Stomach (tissue), 8 donors: ENCODE measurements at regions not wholly inside any gene's neighbourhood (a gene's known extent, or its start where the extent isn't known, plus 50 kb on each side); places are given as distances from the start of the nearest gene placed in this dataset.

Experiments used
- DNase-seq, 2 donors: peaks; one replicate each; pipeline versions ENCODE4 v3.0.0 to v3.0.0-alpha.2; 2013 to 2019
- H3K27ac ChIP-seq, 5 donors: fragments of 200-600 bp in 4 of 5; sonication (generic) in 4 of 5; one replicate each; pipeline ENCODE4 v1.5.1; 2013 to 2019; ENCODE audit warnings: mild to moderate bottlenecking in 1 of 5, moderate library complexity in 1 of 5
- H3K27me3 ChIP-seq, 3 donors: fragments of 200-600 bp; sonication (generic); one replicate each; pipeline ENCODE4 v1.5.1; 2017 to 2019; ENCODE audit warnings: mixed run types in 1 of 3
- H3K36me3 ChIP-seq, 4 donors: fragments of 200-600 bp; sonication (generic); 1 replicate in 3 of 4; 2 replicates in 1 of 4; pipeline ENCODE4 v1.5.1; 2016 to 2019
- H3K4me1 ChIP-seq, 4 donors: fragments of 200-600 bp; sonication (generic); one replicate each; pipeline ENCODE4 v1.5.1; 2016 to 2019
- H3K4me3 ChIP-seq, 4 donors: fragments of 200-600 bp; sonication (generic) in 3 of 4; one replicate each; pipeline ENCODE4 v1.5.1; 2016 to 2019; ENCODE audit warnings: mild to moderate bottlenecking in 1 of 4
- H3K9me3 ChIP-seq, 4 donors: fragments of 200-600 bp; sonication (generic); one replicate each; pipeline ENCODE4 v1.5.1; 2016 to 2019
- CTCF ChIP-seq, 7 experiments: fragments of 450-650 bp in 4 of 7; fragments of 200-600 bp in 3 of 7; sonication (generic) in 3 of 7; IDR thresholded peaks; one replicate each; pipeline ENCODE4 v1.5.1; 2016 to 2019; ENCODE audit warnings: antibody characterized with exemption in 7 of 7, control low read depth in 2 of 7, mild to moderate bottlenecking in 1 of 7
- EP300 ChIP-seq: sonication (generic); formaldehyde crosslinking; IDR thresholded peaks from one replicate; pipeline ENCODE4 v1.6.1; 2017; ENCODE audit warnings: antibody characterized with exemption
- POLR2A ChIP-seq, 4 donors: fragments of 450-650 bp; IDR thresholded peaks; one replicate each; pipeline ENCODE4 v1.6.1; 2016; ENCODE audit warnings: antibody characterized with exemption in 4 of 4, control low read depth in 2 of 4, mild to moderate bottlenecking in 1 of 4, moderate library complexity in 1 of 4
- POLR2AphosphoS5 ChIP-seq, 3 donors: sonication (generic); formaldehyde crosslinking; IDR thresholded peaks; one replicate each; pipeline ENCODE4 v1.6.1; 2016; ENCODE audit warnings: antibody characterized with exemption in 3 of 3
- WGBS, 5 donors: extraction: QIAGEN DNeasy Blood & Tissue Kit in 3 of 5; methylation state at CpG; one replicate each; pipeline versions ENCODE4 v1.1.5 to v1.1.7; 2013 to 2018; 5-methylcytosine and 5-hydroxymethylcytosine counted together
- intact Hi-C: fragments of 100-400 bp; cut with DNase I; formaldehyde crosslinking; loops from one replicate; pipeline ENCODE4 v1.15.1; 2023; ENCODE audit warnings: low total_unique reads
- donor health status: healthy with polysubstance abuse.
- donor health status: Bipolar disorder and iron deficiency.
- donor health status: healthy.

- TF ChIP-seq CTCF (IDR thresholded peaks at IDR 0.05) (no peak), POLR2AphosphoS5 (IDR thresholded peaks at IDR 0.05) (no peak), POLR2A (IDR thresholded peaks at IDR 0.05) (no peak), EP300 (no peak)
- H3K27ac ChIP-seq, result no peak overlapping the region
These were observed 66.4 kb upstream of the NCK2 start for GRCh38 chr2:105678346-105678745.

GRCh38 chr2:105677901-105678300, 66.8 kb upstream of the NCK2 start:
- Histone ChIP-seq H3K27ac (no peak overlapping the region), H3K4me3 (no peak overlapping the region), H3K36me3 (no peaks in the 10 kb centered on the region), H3K27me3 (no peaks in the 10 kb centered on the region), H3K4me1 (peaks cover 0 to 6% (median 0%) of the 10 kb centered on the region in 4 donors), H3K9me3 (no peaks in the 10 kb centered on the region)
- intact Hi-C loops, result no loop called here
- DNase-seq, result no peak
- 82 to 96% (median 90%) methylated on average over 5 to 6 of the region's 6 CpGs for WGBS, 5 donors
- no peak for TF ChIP-seq POLR2A (IDR thresholded peaks at IDR 0.05)
- no peak for TF ChIP-seq CTCF (IDR thresholded peaks at IDR 0.05)
- no peak for TF ChIP-seq EP300
- TF ChIP-seq POLR2AphosphoS5 (IDR thresholded peaks at IDR 0.05), result no peak

More at GRCh38 chr2:105678346-105678745, 66.4 kb upstream of the NCK2 start:
- WGBS, 5 donors, result 71 to 85% (median 80%) methylated on average over 6 of the region's 6 CpGs
- Histone ChIP-seq H3K36me3 (no peaks in the 10 kb centered on the region), H3K4me1 (peaks cover 0 to 6% (median 0%) of the 10 kb centered on the region in 4 donors), H3K27me3 (no peaks in the 10 kb centered on the region), H3K9me3 (no peaks in the 10 kb centered on the region), H3K4me3 (no peak overlapping the region)
- intact Hi-C loops, result no loop called here
- DNase-seq, result no peak

DNA sequence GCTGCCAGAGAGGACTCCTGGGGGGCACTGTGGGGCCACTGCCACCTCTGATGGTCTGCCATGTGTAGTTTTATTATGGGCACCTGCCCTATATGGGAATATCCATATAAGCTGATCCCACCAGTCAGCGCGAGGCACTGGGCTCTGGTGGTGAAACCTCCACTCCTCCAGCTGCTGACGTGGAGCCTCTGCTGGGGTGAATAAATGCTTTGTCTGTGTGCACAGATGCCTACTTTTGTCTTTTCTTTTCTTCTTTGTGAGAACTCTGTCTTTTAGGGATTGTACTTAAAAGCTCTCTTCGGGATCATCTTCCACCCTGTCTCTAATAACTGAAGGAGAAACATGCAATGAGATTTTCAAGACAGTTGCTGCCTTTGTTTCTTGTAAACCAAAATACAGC, 68.9 kb upstream of the NCK2 start:
- intact Hi-C loops, result no loop called here
- H3K4me3 ChIP-seq, result no peak overlapping the region
- 77 to 92% (median 85%) methylated on average over 4 of the region's 4 CpGs for WGBS, 5 donors
- H3K27ac ChIP-seq, result no peak overlapping the region
- no peak for DNase-seq
- H3K4me1 ChIP-seq, result peaks cover 0 to 7% (median 3%) of the 10 kb centered on the region in 4 donors
- no peaks in the 10 kb centered on the region for H3K9me3 ChIP-seq
- no peak for TF ChIP-seq EP300
- no peak for TF ChIP-seq POLR2A (IDR thresholded peaks at IDR 0.05)
- no peaks in the 10 kb centered on the region for H3K27me3 ChIP-seq
- H3K36me3 ChIP-seq, result no peaks in the 10 kb centered on the region

DNA sequence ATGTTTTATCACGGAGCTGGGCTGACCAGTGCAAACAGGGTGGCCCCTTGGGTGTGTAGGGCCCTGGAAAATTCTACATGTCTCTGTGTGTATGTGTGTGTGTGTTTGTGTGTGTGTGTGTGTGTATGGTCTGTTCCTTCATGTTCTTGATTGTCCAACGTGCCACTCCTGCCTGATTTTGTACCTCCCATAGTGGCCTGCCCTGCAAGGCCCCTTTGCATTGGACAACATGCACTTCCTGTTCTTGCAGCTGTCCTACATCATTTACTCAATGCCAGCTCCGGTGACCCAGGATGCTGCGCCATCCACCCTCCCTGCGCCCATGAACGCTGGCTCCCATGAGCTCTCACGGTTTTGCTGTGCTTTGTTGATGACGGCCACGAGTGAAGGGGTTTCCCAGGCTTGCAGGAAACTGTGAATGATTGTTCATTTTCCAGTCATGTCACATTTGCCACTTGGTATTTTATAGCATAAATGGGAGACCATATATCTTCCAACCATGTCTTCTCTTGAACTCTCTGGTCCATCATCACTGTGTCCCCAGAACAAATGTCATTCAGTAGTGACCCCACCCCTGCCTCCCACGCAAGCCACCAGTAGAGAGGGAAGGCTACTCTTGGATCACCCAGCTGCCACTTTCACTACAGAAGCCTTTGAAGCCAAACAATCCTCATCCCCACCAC, 69.7 kb upstream of the NCK2 start:
- H3K27me3 ChIP-seq, result no peaks in the 10 kb centered on the region
- WGBS, 5 donors, result 80 to 87% (median 84%) methylated on average over 10 of the region's 10 CpGs
- DNase-seq, result no peak
- no peaks in the 10 kb centered on the region for H3K36me3 ChIP-seq
- no peak overlapping the region for H3K27ac ChIP-seq
- intact Hi-C loops, result no loop called here
- H3K4me1 ChIP-seq, result peaks cover 0 to 12% (median 4%) of the 10 kb centered on the region in 4 donors
- no peaks in the 10 kb centered on the region for H3K9me3 ChIP-seq
- no peak for TF ChIP-seq POLR2AphosphoS5 (IDR thresholded peaks at IDR 0.05)
- TF ChIP-seq CTCF (IDR thresholded peaks at IDR 0.05), result no peak
- no peak for TF ChIP-seq POLR2A (IDR thresholded peaks at IDR 0.05)
- TF ChIP-seq EP300, result no peak
- no peak overlapping the region for H3K4me3 ChIP-seq

GRCh38 chr2:105674401-105674800, 70.3 kb upstream of the NCK2 start:
- DNase-seq, result peak in 1 of 2 donors; percentile 70
- WGBS, 5 donors, result 55 to 72% (median 70%) methylated on average over 7 of the region's 7 CpGs
- no peak overlapping the region for H3K4me3 ChIP-seq
- intact Hi-C loops, result no loop called here
- TF ChIP-seq POLR2AphosphoS5 (IDR thresholded peaks at IDR 0.05), result peak in 1 of 3 donors; percentile 22
- TF ChIP-seq CTCF (IDR thresholded peaks at IDR 0.05), result no peak
- TF ChIP-seq POLR2A (IDR thresholded peaks at IDR 0.05), result no peak
- no peak for TF ChIP-seq EP300
- H3K9me3 ChIP-seq, result no peaks in the 10 kb centered on the region
- peak overlapping the region in 1 of 5 donors; percentile 50 for H3K27ac ChIP-seq
- no peaks in the 10 kb centered on the region for H3K27me3 ChIP-seq
- H3K36me3 ChIP-seq, result no peaks in the 10 kb centered on the region
- peaks cover 0 to 12% (median 4%) of the 10 kb centered on the region in 4 donors for H3K4me1 ChIP-seq
